ENCODE measurements at regions not wholly inside any gene's neighbourhood (a gene's known extent, or its start where the extent isn't known, plus 50 kb on each side); places are given as distances from the start of the nearest gene placed in this dataset.
A peak's percentile ranks its signal among the peaks of the same experiment; 100 is the strongest.

- POLR2A ChIA-PET = no interaction called here
- Histone ChIP-seq H3K79me2 (ENCODE audit: insufficient read depth, low read length) (no peaks in the 10 kb centered on the region), H2AFZ (ENCODE audit: low read length) (no peak overlapping the region)
Measured at GRCh38 chr15:57867970-57868798, 161.7 kb downstream of the POLR2M start.

DNA sequence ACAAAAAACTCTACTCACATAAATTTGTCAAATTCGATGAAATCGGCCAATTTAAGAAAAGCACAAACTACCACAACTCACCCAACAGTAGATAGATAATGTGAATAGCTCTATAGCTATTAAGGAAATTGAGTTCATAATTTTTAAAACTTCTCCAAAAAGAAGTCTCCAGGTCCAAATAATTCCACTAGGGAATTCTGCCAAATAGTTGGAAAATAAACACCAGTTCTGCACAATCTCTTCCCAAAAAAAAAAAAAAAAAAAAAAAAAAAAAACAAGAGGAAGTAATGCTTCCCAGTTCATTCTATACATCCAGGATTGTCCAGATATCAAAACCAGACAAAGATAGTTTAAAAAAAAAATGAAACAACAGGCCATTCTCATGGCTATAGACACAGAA lies 164.2 kb downstream of the POLR2M start:
- Histone ChIP-seq H4K20me1 (ENCODE audit: insufficient read depth, low read length) (no peaks in the 10 kb centered on the region), H3K4me2 (ENCODE audit: low read depth, low read length) (no peak overlapping the region), H3K27ac (ENCODE audit: extremely low read length, insufficient read depth, low read length) (no peak overlapping the region), H3K4me1 (ENCODE audit: insufficient read depth, low read length) (no peaks in the 10 kb centered on the region), H3K9me3 (ENCODE audit: low read length) (peaks cover 9% of the 10 kb centered on the region), H3K4me3 (replicated peaks in 1 of 3; ENCODE audit: insufficient read depth in 1 of 3, low read depth in 2 of 3, low read length in 3 of 3) (no peak overlapping the region), H2AFZ (ENCODE audit: low read length) (no peak overlapping the region), H3K36me3 (replicated peaks in 1 of 2; ENCODE audit: control insufficient read depth in 1 of 2, insufficient read depth in 2 of 2, low read length in 2 of 2) (no peaks in the 10 kb centered on the region), H3K79me2 (ENCODE audit: insufficient read depth, low read length) (no peaks in the 10 kb centered on the region), H3K9ac (ENCODE audit: insufficient read depth, low read depth, low read length) (no peak overlapping the region), H3K27me3 (ENCODE audit: control insufficient read depth in 1 of 2, insufficient read depth in 2 of 2, low read length in 2 of 2) (no peaks in the 10 kb centered on the region; a peak in 2 of 5 replicates)
- no TSS peak for BruUV-seq (replicated peaks)
- 46% methylated on average over 2 of the region's 2 CpGs for WGBS (ENCODE audit: low lambda C conversion rate)
- DNase-seq (ENCODE audit: low spot score) (no peak), ATAC-seq (no peak), FAIRE-seq (no peak)
- CTCF ChIA-PET (ENCODE audit: low intra/inter-chr PET ratio, low total read pairs) = no interaction called here
- in situ Hi-C loops (cut with HindIII; ENCODE audit: extremely low pct_ligation_motif_present, low pct_unique_long_range_greater_than_20kb) (no loop called here), intact Hi-C loops (cut with micrococcal nuclease; ENCODE audit: unreplicated experiment) (no loop called here)
- POLR2A ChIA-PET = no interaction called here
- TF ChIP-seq ZNF782 (CRISPR knock-in tag; IDR thresholded peaks at IDR 0.05; ENCODE audit: borderline replicate concordance) (no peak), ZFP36L2 (CRISPR knock-in tag; IDR thresholded peaks at IDR 0.05) (no peak), ZNF33B (CRISPR knock-in tag; IDR thresholded peaks at IDR 0.05) (no peak), ZNF850 (CRISPR knock-in tag; conservative IDR thresholded peaks at IDR 0.05) (no peak), TFDP2 (CRISPR knock-in tag; IDR thresholded peaks at IDR 0.05) (no peak), CBFB (CRISPR knock-in tag; IDR thresholded peaks at IDR 0.05) (no peak), MXI1 (IDR thresholded peaks at IDR 0.05; ENCODE audit: borderline replicate concordance, low read depth, low read length) (no peak), FOXP1 (IDR thresholded peaks at IDR 0.05) (no peak), FOXP1 (CRISPR knock-in tag; IDR thresholded peaks at IDR 0.05) (no peak), TRAFD1 (CRISPR knock-in tag; IDR thresholded peaks at IDR 0.05; ENCODE audit: borderline replicate concordance) (no peak), HMG20A (CRISPR knock-in tag; IDR thresholded peaks at IDR 0.05; ENCODE audit: borderline replicate concordance) (no peak), AGO1 (IDR thresholded peaks at IDR 0.05; ENCODE audit: low read depth, low read length, poor library complexity, severe bottlenecking) (no peak)
- TF ChIP-seq, protein P1, sequence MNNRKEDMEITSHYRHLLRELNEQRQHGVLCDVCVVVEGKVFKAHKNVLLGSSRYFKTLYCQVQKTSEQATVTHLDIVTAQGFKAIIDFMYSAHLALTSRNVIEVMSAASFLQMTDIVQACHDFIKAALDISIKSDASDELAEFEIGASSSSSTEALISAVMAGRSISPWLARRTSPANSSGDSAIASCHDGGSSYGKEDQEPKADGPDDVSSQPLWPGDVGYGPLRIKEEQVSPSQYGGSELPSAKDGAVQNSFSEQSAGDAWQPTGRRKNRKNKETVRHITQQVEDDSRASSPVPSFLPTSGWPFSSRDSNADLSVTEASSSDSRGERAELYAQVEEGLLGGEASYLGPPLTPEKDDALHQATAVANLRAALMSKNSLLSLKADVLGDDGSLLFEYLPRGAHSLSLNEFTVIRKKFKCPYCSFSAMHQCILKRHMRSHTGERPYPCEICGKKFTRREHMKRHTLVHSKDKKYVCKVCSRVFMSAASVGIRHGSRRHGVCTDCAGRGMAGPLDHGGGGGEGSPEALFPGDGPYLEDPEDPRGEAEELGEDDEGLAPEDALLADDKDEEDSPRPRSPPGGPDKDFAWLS (CRISPR knock-in tag; IDR thresholded peaks at IDR 0.05; ENCODE audit: borderline replicate concordance) = no peak

More at GRCh38 chr15:57867970-57868798, 161.7 kb downstream of the POLR2M start:
- Histone ChIP-seq H3K4me1 (ENCODE audit: insufficient read depth, low read length) (no peaks in the 10 kb centered on the region), H3K27me3 (ENCODE audit: control insufficient read depth in 1 of 2, insufficient read depth in 2 of 2, low read length in 2 of 2) (peaks cover 0 to 1% of the 10 kb centered on the region in 2 experiments; a peak in 2 of 5 replicates), H3K9me3 (ENCODE audit: low read length) (no peaks in the 10 kb centered on the region), H3K36me3 (replicated peaks in 1 of 2; ENCODE audit: control insufficient read depth in 1 of 2, insufficient read depth in 2 of 2, low read length in 2 of 2) (no peaks in the 10 kb centered on the region), H3K9ac (ENCODE audit: insufficient read depth, low read depth, low read length) (no peak overlapping the region), H3K4me2 (ENCODE audit: low read depth, low read length) (no peak overlapping the region), H4K20me1 (ENCODE audit: insufficient read depth, low read length) (no peaks in the 10 kb centered on the region), H3K4me3 (replicated peaks in 1 of 3; ENCODE audit: insufficient read depth in 1 of 3, low read depth in 2 of 3, low read length in 3 of 3) (no peak overlapping the region), H3K27ac (ENCODE audit: extremely low read length, insufficient read depth, low read length) (no peak overlapping the region)
- BruUV-seq (replicated peaks) = no TSS peak
- in situ Hi-C loops (cut with HindIII; ENCODE audit: extremely low pct_ligation_motif_present, low pct_unique_long_range_greater_than_20kb) = loop anchor here (5.0 to 10.0 kb wide), 2 partner anchors 199 to 317 kb away; partner anchors contain the start of gene ALDH1A2
- intact Hi-C loops (cut with micrococcal nuclease; ENCODE audit: unreplicated experiment) = loop anchor here (2.0 kb wide), 1 partner anchor 315 kb away; no protein-coding TSS in a partner anchor
- CTCF ChIA-PET (ENCODE audit: low intra/inter-chr PET ratio, low total read pairs) = no interaction called here
- no peak for FAIRE-seq
- TF ChIP-seq NFYB (CRISPR knock-in tag; IDR thresholded peaks at IDR 0.05) (0 out of 2 replicates have a peak, but pooled peaks have one; percentile 11), ZKSCAN5 (CRISPR knock-in tag; IDR thresholded peaks at IDR 0.05) (no peak), PLRG1 (conservative IDR thresholded peaks at IDR 0.05) (no peak)
- DNase-seq (ENCODE audit: low spot score) = no peak
- ATAC-seq = no peak
- WGBS (ENCODE audit: low lambda C conversion rate) = 38% methylated on average over 14 of the region's 16 CpGs

Measured in HepG2 (cell line).